GM13977 (cell line): ENCODE measurements at regions not wholly inside any gene's neighbourhood (a gene's known extent, or its start where the extent isn't known, plus 50 kb on each side); places are given as distances from the start of the nearest gene placed in this dataset.

Source experiments
- DNase-seq: peaks from one replicate; pipeline ENCODE4 v3.0.0; 2012; ENCODE audit warnings: low spot score
- in situ Hi-C: fragments of 300-500 bp; cut with MboI; formaldehyde crosslinking; loops from one replicate; pipeline ENCODE4 v1.12.0; 2022; ENCODE audit warnings: low sequenced_read_pairs, low pct_unique_long_range_greater_than_20kb, mixed read lengths, inconsistent platforms; ENCODE audit not compliant: unreplicated experiment
- TF ChIP-seq, protein P1 (sequence below): IDR thresholded peaks from 2 replicates; pipeline ENCODE4 v1.5.1; 2012; ENCODE audit warnings: mild to moderate bottlenecking, control low read depth; ENCODE audit not compliant: insufficient read depth; ENCODE audit errors: extremely low read depth, missing control alignments

GRCh38 chr1:36737038-36737555, 254.4 kb upstream of the CSF3R start:
- in situ Hi-C loops, result no loop called here
- no peak for DNase-seq
- TF ChIP-seq, protein P1, sequence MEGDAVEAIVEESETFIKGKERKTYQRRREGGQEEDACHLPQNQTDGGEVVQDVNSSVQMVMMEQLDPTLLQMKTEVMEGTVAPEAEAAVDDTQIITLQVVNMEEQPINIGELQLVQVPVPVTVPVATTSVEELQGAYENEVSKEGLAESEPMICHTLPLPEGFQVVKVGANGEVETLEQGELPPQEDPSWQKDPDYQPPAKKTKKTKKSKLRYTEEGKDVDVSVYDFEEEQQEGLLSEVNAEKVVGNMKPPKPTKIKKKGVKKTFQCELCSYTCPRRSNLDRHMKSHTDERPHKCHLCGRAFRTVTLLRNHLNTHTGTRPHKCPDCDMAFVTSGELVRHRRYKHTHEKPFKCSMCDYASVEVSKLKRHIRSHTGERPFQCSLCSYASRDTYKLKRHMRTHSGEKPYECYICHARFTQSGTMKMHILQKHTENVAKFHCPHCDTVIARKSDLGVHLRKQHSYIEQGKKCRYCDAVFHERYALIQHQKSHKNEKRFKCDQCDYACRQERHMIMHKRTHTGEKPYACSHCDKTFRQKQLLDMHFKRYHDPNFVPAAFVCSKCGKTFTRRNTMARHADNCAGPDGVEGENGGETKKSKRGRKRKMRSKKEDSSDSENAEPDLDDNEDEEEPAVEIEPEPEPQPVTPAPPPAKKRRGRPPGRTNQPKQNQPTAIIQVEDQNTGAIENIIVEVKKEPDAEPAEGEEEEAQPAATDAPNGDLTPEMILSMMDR, result no peak

DNA sequence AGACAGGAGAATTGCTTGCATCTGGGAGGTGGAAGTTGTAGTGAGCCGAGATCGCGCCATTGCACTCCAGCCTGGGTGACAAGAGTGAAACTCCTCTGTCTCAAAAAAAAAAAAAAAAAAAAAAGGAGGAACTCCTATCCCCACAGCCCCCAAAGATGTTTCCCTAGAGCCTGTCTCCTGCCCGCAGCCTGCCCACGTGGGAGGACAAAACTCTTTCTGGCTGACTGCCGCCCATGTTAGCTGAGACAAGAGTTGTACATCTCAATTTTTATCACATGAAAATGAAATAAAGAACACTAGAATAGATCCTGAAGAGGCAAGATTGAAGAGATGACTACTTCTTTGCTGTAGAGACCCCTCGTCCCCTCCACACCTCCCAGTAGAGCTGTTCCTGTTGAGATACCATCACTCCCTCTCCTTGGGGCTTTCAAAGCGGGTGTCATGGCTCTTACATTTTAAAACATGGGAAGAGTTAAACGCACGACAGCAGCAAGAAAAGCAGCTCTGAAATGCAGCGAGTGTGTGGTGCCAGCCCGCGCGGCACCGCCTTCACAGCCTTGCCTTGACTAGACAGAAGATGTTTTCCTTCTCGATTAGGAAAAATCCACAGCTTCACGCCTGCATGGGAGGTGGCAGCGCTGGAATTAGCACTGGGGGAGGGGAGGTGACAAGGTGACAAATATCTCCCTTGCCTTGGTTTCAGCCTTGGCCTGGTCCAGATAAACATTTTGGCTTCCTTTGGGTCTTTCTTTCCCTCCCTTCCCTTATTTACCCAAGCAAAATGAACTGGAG, 253.4 kb upstream of the CSF3R start:
- TF ChIP-seq, protein P1, result no peak
- DNase-seq, result no peak
- in situ Hi-C loops, result no loop called here

DNA sequence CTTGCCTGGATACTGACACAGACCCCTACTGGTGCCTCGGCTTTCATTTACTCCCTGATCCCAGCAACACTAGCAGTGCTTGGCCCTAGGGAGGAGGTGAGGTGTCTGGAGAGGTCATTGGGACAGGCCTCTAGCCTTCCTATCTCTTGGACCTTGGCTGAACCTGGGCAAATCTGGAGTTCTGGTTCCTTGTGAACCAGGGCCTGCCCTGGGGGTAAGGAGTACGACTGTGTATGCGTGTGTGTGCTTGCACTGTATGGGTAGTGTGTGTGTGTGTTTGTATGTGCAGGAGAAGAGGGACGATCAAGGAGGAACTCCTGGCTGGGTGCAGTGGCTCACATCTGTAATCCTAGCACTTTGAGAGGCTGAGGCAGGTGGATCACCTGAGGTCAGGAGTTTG, 252.7 kb upstream of the CSF3R start:
- DNase-seq, result no peak
- in situ Hi-C loops, result no loop called here
- TF ChIP-seq, protein P1, result no peak

DNA sequence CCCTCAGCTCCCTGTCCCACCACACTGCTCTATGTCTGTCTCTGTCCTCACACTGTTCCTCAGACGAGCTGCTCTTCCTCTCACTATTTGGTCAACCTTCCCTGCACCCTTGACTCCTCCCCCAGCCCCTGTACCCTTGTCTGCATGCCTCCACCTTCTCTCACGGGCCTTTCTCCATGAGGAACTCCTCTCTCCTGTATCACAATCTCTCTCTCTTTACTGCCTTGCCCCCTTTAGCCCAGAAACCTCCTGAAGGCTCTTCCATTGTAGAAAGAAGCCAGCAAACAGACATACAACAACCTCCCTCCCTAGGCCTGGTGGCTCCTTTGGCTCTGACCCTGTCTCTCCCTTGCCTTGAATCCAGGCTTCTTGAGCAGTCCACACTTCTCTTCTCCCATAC, 251.6 kb upstream of the CSF3R start:
- DNase-seq, result no peak
- TF ChIP-seq, protein P1, result no peak
- in situ Hi-C loops, result no loop called here

DNA sequence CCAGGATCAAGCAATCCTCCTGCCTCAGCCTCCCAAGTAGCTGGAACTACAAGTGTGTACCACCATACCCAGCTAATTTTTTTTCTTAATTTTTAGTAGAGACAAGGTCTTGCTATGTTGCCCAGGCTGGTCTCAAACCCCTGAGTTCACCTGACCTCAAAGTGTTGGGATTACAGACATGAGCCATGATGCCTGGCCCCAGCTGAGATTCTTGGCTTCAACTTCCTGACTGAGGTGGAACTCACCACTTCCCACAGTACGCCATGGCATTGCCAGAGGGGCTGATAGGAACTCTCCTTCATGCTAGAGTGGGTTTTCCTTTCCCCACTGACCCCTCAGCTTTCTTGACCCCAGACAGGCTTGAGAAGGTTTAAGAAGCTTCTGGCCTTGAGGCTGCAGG, 251.0 kb upstream of the CSF3R start:
- TF ChIP-seq, protein P1, result no peak
- in situ Hi-C loops, result no loop called here
- DNase-seq, result no peak

DNA sequence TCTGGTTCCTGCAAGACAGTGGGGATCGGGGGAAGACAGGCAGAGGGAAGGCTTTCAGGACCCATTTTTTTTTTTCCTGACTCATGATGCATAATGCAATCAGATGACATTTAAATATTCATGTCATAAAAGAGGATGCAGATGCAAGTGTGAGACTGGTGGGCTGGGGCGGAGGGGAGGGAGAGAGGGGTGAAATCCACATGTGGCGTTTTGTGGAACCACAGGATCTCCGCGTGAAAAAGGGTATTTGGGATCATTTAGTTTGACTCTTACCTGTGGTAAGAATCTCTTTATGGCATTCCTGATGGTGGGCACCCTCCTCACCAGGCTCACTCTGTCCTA, 249.3 kb upstream of the CSF3R start:
- in situ Hi-C loops, result no loop called here
- no peak for DNase-seq
- TF ChIP-seq, protein P1, result no peak
